ENCODE measurements at regions not wholly inside any gene's neighbourhood (a gene's known extent, or its start where the extent isn't known, plus 50 kb on each side); places are given as distances from the start of the nearest gene placed in this dataset.

DNA sequence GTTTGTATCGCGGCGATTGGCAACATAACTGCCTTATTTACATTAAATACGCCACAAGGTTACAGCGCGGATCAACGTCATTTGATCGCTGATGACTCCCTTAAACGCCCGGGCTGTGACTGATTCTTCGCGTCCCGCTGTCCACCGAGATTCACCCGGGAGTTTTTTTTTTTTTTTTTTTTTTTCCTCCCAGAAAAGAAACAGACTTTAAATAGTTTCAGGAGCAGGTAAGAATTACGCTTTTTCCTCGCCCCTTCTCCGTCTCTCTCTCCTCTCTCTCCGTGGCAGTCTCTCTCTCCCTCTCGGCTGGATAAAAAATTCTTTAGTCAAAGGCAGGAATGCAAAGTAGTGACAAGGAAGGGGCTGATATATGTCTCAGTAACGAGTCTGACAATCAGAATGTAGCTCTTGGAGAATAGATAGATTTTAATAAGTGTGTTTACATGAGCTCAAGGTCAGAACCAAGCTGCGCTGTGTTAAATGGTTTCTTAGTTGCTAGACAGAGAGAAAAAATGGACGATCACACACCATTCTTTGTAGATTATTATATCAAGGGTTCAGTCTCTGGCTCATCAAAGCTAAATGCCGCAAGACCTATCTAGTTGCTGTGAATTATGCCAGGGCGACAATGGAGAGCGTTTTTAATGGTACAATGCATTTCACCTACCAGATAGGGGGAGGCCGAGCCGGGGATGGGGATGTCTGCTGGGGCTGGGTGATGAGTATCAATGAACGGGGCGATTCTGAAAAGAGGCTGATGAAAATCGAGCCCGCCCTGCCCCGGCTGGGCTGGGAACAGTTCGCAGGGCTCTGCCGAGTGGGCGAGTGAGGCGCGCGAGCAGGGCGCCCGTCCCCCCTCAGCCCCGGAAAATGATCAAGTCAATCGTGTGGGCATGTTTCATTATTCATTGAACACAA lies 147.2 kb upstream of the ZNF536 start:
- no peak for DNase-seq (ENCODE audit: extremely low spot score)
- CTCF ChIA-PET = interaction anchor here (0.9 to 1.7 kb wide), 3 partner anchors 9 to 71 kb away, joined by 3 to 5 read pairs (median 4); no protein-coding TSS in a partner anchor
- TF ChIP-seq, protein P1, sequence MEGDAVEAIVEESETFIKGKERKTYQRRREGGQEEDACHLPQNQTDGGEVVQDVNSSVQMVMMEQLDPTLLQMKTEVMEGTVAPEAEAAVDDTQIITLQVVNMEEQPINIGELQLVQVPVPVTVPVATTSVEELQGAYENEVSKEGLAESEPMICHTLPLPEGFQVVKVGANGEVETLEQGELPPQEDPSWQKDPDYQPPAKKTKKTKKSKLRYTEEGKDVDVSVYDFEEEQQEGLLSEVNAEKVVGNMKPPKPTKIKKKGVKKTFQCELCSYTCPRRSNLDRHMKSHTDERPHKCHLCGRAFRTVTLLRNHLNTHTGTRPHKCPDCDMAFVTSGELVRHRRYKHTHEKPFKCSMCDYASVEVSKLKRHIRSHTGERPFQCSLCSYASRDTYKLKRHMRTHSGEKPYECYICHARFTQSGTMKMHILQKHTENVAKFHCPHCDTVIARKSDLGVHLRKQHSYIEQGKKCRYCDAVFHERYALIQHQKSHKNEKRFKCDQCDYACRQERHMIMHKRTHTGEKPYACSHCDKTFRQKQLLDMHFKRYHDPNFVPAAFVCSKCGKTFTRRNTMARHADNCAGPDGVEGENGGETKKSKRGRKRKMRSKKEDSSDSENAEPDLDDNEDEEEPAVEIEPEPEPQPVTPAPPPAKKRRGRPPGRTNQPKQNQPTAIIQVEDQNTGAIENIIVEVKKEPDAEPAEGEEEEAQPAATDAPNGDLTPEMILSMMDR (IDR thresholded peaks at IDR 0.05; ENCODE audit: control extremely low read depth, extremely low read depth, low read depth, missing control alignments) = no peak
- POLR2A ChIA-PET = no interaction called here

DNA sequence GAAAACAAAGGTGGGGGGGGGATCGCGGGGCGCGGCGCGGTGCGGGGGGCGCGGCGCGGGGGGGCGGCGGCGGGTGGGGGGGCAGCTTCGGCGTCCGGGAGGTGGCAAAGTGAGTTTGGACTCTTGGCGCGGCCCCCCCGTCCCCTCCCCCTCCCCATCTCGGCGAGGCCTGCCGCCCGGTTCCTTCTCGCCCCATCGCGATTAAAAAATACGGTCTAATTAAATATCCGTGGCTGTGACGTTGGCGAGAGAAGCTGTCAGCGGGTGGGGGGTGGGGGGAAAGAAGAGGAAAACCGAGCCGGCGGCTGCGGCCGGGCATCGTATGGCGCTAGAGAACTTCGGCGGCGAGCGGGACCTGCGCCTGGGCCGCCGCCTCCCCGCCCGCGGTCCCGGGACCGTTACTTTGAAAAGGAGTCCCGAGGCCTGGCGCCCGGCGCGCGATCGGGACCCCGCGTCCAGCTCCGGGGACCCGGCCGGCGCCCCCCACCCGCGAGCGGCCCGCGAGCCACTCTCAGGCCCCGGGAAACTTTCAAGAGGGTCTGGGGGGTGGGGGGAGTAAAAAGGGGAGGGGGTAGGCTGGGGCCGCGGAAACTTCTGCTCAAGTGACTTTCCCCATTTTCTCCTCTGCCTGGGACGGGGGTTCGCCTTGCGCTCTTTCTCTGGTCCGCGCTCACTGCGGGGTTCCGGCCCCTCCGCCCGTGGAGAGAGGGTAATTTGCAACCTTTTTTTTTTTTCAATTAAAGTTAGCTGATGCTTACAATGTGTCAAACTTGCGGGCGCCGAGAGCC lies 146.3 kb upstream of the ZNF536 start:
- ChIA-PET POLR2A (no interaction called here), CTCF (no interaction called here)
- TF ChIP-seq, protein P1 (IDR thresholded peaks at IDR 0.05; ENCODE audit: control extremely low read depth, extremely low read depth, low read depth, missing control alignments) = no peak
- DNase-seq (ENCODE audit: extremely low spot score) = no peak

DNA sequence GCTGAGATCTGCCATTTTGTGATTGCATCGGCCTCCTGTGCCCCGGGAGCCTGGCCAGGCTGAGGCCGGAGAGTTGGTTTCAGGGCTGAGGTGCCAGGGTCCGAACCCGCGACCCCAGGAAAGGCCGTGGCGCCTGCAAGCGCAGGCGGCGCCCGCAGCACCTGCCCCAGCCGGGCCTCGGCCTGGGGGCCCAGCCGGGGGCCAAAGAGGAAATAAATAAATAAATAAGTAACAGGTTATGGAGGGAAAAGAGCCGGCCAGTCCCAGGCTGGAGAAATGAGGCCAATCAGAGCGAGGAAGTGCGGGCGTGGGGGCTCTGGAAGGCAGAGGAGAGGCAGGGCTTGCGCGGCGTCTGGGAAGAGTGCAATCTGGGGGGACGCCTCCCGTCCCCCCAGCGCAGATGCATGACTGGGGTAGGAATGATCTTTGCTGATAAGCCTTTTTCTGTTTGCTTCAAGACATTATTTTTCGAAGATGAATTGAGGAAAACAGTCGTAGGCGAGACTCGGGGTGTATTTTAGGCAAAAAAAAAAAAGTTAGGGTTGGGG lies 145.6 kb upstream of the ZNF536 start:
- POLR2A ChIA-PET = no interaction called here
- no peak for DNase-seq (ENCODE audit: extremely low spot score)
- CTCF ChIA-PET = no interaction called here
- TF ChIP-seq, protein P1 (IDR thresholded peaks at IDR 0.05; ENCODE audit: control extremely low read depth, extremely low read depth, low read depth, missing control alignments) = no peak

DNA sequence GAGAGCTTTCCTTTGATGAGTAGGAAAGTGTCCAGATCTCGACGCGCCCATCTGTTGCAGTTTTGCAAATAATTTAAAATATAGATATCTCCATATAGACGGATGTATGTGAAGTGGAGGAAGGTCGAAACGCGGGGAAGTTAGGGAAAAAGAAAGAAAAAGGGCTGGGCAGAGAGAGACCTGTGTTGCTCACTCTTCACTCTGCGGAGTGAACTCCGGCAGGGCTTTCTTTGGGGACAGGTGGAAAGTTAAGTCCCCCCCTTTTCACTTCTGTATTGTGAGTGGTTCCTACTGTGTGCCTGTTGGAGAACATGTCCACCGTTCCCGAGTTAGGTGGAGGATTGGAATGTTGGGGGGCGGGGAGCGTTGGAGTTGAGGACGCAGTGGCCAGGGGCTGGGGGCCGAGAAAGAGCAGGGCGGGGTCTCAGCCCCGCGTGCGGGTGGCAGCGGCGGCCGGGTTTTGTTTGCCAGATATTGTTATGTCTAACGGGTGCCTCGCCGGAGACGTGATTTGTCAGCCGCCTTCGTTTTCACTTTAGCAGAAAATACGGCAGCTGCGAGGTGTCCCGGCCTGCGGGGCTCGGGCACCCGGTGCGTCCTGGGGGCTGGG lies 145.1 kb upstream of the ZNF536 start:
- DNase-seq (ENCODE audit: extremely low spot score) = peak; percentile 44
- CTCF ChIA-PET = no interaction called here
- POLR2A ChIA-PET = no interaction called here
- TF ChIP-seq, protein P1 (IDR thresholded peaks at IDR 0.05; ENCODE audit: control extremely low read depth, extremely low read depth, low read depth, missing control alignments) = no peak

DNA sequence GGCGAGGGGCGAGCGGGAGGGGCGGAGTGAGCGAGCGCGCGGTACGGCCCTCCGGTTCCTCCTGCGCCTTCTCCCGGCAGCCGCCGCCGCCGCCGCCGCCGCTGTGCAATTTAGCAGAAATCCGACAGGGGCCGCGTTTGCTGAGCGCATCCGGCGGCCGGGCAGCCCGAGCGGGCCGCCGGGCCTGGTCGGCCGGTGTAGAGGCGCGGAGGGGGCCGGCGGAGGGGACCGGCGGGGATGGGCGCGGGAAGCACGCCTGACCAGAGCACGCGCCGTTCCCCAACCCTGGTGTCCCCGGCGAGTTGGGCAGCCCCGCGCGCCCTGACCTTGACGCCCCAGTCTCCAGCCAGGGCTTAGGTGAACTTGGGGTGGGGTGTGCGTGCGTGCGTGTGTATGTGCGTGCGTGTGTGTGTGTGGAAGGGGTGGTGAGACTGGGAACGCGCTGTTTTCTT lies 144.5 kb upstream of the ZNF536 start:
- TF ChIP-seq, protein P1 (IDR thresholded peaks at IDR 0.05; ENCODE audit: control extremely low read depth, extremely low read depth, low read depth, missing control alignments) = peak; percentile 70
- ChIA-PET CTCF (no interaction called here), POLR2A (no interaction called here)
- DNase-seq (ENCODE audit: extremely low spot score) = peak; percentile 80

Measured in GM10248 (cell line).